ENCODE measurements at regions not wholly inside any gene's neighbourhood (a gene's known extent, or its start where the extent isn't known, plus 50 kb on each side); places are given as distances from the start of the nearest gene placed in this dataset.

DNA sequence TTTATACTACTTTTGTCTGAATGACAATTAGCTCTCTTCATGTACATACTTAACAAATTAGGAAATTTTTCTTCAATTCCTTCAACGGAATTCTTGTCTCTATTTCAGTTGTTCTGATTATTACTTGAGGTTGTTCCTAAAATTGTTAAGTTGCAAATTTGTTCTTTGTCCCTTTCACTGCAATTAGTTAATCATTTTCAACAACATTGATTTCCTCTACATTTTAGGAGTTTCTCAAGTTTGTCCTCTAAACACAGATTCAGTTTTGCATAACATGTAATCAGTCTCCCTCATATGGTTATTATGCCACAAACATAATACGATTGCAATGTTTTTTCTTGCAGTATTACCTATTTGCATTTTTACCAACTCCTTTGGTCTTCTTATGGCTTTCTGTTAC lies 283.5 kb downstream of the SV2B start:
- no peak for DNase-seq
- Mint-ChIP-seq H3K36me3 (ENCODE audit: low read depth) (no peaks in the 10 kb centered on the region), H3K27ac (no peak overlapping the region), H3K4me1 (no peaks in the 10 kb centered on the region), H3K9me3 (peaks cover 12% of the 10 kb centered on the region), H3K4me3 (no peak overlapping the region), H3K27me3 (ENCODE audit: low read depth, poor library complexity) (peaks cover 2% of the 10 kb centered on the region)
- TF ChIP-seq, protein P1, sequence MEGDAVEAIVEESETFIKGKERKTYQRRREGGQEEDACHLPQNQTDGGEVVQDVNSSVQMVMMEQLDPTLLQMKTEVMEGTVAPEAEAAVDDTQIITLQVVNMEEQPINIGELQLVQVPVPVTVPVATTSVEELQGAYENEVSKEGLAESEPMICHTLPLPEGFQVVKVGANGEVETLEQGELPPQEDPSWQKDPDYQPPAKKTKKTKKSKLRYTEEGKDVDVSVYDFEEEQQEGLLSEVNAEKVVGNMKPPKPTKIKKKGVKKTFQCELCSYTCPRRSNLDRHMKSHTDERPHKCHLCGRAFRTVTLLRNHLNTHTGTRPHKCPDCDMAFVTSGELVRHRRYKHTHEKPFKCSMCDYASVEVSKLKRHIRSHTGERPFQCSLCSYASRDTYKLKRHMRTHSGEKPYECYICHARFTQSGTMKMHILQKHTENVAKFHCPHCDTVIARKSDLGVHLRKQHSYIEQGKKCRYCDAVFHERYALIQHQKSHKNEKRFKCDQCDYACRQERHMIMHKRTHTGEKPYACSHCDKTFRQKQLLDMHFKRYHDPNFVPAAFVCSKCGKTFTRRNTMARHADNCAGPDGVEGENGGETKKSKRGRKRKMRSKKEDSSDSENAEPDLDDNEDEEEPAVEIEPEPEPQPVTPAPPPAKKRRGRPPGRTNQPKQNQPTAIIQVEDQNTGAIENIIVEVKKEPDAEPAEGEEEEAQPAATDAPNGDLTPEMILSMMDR (IDR thresholded peaks at IDR 0.05), result no peak

DNA sequence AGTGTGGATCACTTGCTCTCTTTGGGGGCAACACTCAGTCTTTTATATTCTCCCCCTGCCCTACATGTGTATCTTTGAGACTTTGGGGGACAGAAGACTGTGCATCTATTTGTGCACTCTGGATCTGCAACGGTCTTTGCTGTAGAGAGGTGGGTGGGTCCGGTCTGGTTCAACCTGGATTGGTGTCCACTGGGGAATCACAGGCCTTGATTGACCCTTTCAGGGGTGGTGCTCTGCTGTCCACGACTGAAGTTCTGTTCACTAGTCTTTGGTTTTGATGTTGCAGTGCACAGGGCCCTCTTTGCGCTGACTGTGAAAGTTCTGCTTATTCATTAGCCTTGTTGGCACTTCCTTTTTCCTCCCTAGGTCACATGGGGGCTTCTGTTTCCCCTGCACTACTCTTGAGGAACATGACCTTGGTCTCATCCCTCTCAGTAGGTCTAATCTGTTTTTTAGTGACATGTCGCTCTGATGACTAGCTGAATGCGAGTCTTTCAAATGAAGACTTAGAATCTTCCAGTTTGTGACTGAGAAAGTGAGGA lies 284.2 kb downstream of the SV2B start:
- Mint-ChIP-seq H3K4me3 (no peak overlapping the region), H3K9me3 (peaks cover 12% of the 10 kb centered on the region), H3K4me1 (no peaks in the 10 kb centered on the region), H3K27ac (no peak overlapping the region), H3K36me3 (ENCODE audit: low read depth) (no peaks in the 10 kb centered on the region), H3K27me3 (ENCODE audit: low read depth, poor library complexity) (peaks cover 2% of the 10 kb centered on the region)
- no peak for DNase-seq
- TF ChIP-seq, protein P1 (IDR thresholded peaks at IDR 0.05), result no peak

DNA sequence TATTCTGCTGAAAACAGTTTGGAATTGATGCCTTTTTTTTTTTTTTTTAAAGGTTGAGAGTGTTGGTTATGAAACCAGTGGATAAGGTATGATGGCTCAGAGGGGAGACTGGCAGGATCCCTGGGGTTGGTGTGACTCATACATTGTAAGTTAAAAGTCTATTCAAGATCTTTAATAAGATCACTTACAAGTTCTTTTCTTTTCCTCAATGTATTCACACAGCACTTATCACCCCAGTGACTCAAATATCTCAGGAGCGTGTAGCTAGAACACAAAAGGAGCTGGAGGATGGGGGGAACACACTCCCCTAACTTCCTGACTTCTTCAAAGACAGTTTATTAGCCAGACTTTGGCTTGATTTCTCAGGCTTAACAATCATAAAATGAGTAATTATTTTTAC lies 285.3 kb downstream of the SV2B start:
- Mint-ChIP-seq H3K9me3 (peaks cover 12% of the 10 kb centered on the region), H3K36me3 (ENCODE audit: low read depth) (no peaks in the 10 kb centered on the region), H3K27me3 (ENCODE audit: low read depth, poor library complexity) (peaks cover 2% of the 10 kb centered on the region), H3K4me1 (no peaks in the 10 kb centered on the region), H3K27ac (no peak overlapping the region), H3K4me3 (no peak overlapping the region)
- TF ChIP-seq, protein P1 (IDR thresholded peaks at IDR 0.05), result no peak
- no peak for DNase-seq

DNA sequence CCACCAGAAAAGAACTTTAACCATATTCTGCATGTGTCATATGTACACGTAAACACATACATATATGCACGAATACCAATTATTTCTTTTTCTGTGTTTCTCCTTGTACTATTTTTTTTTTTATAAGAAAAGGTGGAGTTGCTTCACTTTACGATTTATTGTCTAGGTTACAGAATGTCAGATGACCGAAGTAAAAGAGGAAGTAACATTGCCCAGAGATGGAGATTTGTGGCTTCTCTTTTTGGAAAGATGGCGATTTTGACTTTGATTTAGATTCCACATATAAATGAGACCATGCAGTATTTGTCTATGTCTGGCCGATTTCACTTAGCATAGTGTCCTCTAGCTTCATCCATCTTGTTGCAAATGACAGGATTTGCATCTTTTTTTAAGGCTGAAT lies 293.1 kb downstream of the SV2B start:
- H3K27ac Mint-ChIP-seq, result no peak overlapping the region
- no peak for DNase-seq
- H3K27me3 Mint-ChIP-seq (ENCODE audit: low read depth, poor library complexity), result no peaks in the 10 kb centered on the region
- TF ChIP-seq, protein P1 (IDR thresholded peaks at IDR 0.05), result no peak
- H3K4me1 Mint-ChIP-seq, result no peaks in the 10 kb centered on the region
- no peaks in the 10 kb centered on the region for H3K36me3 Mint-ChIP-seq (ENCODE audit: low read depth)
- H3K4me3 Mint-ChIP-seq, result no peak overlapping the region
- peaks cover 23% of the 10 kb centered on the region for H3K9me3 Mint-ChIP-seq

DNA sequence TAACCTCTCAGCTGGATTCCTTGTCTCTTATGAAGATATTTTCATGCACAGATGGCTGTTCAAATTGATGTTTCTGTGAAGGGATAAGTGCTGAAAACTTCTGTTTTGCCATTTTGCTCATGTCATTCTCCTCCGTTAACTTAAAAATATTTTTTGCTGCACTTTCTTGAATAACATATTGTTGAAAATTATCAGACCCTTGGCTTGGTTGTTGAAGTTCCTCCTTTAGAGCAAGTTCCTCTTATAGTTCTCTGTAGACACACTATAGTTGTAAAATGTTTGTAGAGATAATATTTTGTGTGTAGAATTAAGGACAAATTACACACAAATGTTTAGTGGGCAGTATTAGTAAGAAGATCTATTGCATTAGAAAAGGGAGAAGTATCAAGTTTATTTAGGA lies 300.4 kb downstream of the SV2B start:
- TF ChIP-seq, protein P1 (IDR thresholded peaks at IDR 0.05), result no peak
- H3K4me1 Mint-ChIP-seq, result no peaks in the 10 kb centered on the region
- H3K4me3 Mint-ChIP-seq, result no peak overlapping the region
- no peaks in the 10 kb centered on the region for H3K27me3 Mint-ChIP-seq (ENCODE audit: low read depth, poor library complexity)
- DNase-seq, result no peak
- H3K27ac Mint-ChIP-seq, result no peak overlapping the region
- no peaks in the 10 kb centered on the region for H3K36me3 Mint-ChIP-seq (ENCODE audit: low read depth)
- peaks cover 21% of the 10 kb centered on the region for H3K9me3 Mint-ChIP-seq

DNA sequence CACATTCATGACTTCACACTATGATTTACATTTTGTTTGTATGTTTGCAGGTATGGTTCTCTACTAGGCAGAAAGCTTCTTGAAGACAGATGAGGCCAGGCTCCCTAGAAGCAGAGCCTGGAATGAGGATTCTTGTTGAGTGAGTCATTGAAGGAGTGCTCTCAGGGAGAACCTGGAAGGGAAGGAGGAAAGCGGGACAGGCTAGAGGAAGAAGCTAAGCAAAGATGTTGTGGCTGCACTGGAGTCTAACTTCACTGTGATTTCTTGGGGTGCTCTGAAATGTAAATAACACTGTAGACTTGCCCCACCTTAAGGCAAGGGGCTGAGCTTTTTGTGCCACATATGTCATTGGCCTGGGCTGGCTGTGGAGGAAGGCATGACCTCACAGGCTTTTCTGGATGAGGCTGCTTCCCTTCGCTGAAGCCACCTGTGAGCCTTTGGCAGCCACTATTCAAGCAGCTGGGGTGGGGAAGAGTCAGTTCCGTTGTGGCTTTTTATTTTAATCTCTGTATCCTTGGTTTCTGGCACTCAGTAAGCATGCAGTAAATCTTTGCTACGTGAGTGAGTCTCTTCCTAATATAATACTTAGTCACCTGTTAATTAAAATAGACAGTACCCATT lies 307.3 kb downstream of the SV2B start:
- Mint-ChIP-seq H3K27ac (no peak overlapping the region), H3K9me3 (no peaks in the 10 kb centered on the region), H3K27me3 (ENCODE audit: low read depth, poor library complexity) (no peaks in the 10 kb centered on the region), H3K36me3 (ENCODE audit: low read depth) (no peaks in the 10 kb centered on the region), H3K4me3 (no peak overlapping the region), H3K4me1 (peaks cover 12% of the 10 kb centered on the region)
- no peak for DNase-seq
- TF ChIP-seq, protein P1 (IDR thresholded peaks at IDR 0.05), result no peak
